ENCODE measurements at regions not wholly inside any gene's neighbourhood (a gene's known extent, or its start where the extent isn't known, plus 50 kb on each side); places are given as distances from the start of the nearest gene placed in this dataset.
"Not testable (repeated sequence)": the region's sequence is repeated elsewhere in the genome, so short reads cannot be mapped to it uniquely, and the experiment has no call there.

- Histone ChIP-seq H3K27ac (ENCODE audit: low read length) (peak overlapping the region; percentile 95), H3K27me3 (ENCODE audit: control insufficient read depth in 1 of 2, insufficient read depth in 2 of 2, low read length in 2 of 2) (no peaks in the 10 kb centered on the region), H3K4me1 (ENCODE audit: control insufficient read depth, insufficient read depth, low read length) (peaks cover 58% of the 10 kb centered on the region), H3K4me3 (ENCODE audit: low read length in 2 of 2) (peak overlapping the region; percentile 75 to 79), H3K9me3 (ENCODE audit: control insufficient read depth in 2 of 2, low read length in 2 of 2) (no peaks in the 10 kb centered on the region), H3K9ac (ENCODE audit: low read length in 2 of 2) (peak overlapping the region; percentile 89 to 94), H3K36me3 (ENCODE audit: control insufficient read depth in 2 of 2, insufficient read depth in 2 of 2, low read length in 2 of 2) (no peaks in the 10 kb centered on the region)
These were observed 82.7 kb downstream of the C9orf152 start for GRCh38 chr9:110125207-110125751.

GRCh38 chr9:110125763-110126351 lies 82.1 kb downstream of the C9orf152 start:
- Histone ChIP-seq H3K27ac (ENCODE audit: low read length) (peak overlapping the region; percentile 95), H3K27me3 (ENCODE audit: control insufficient read depth in 1 of 2, insufficient read depth in 2 of 2, low read length in 2 of 2) (no peaks in the 10 kb centered on the region), H3K4me3 (ENCODE audit: low read length in 2 of 2) (peak overlapping the region; percentile 75 to 79), H3K9me3 (ENCODE audit: control insufficient read depth in 2 of 2, low read length in 2 of 2) (no peaks in the 10 kb centered on the region), H3K9ac (ENCODE audit: low read length in 2 of 2) (peak overlapping the region; percentile 89 to 94), H3K4me1 (ENCODE audit: control insufficient read depth, insufficient read depth, low read length) (peaks cover 62% of the 10 kb centered on the region), H3K36me3 (ENCODE audit: control insufficient read depth in 2 of 2, insufficient read depth in 2 of 2, low read length in 2 of 2) (no peaks in the 10 kb centered on the region)

- H3K4me1 ChIP-seq (ENCODE audit: control insufficient read depth, insufficient read depth, low read length): peaks cover 68% of the 10 kb centered on the region
- H3K9ac ChIP-seq (ENCODE audit: low read length in 2 of 2): peak overlapping the region; percentile 89 to 94
- peak overlapping the region; percentile 95 for H3K27ac ChIP-seq (ENCODE audit: low read length)
- H3K4me3 ChIP-seq (ENCODE audit: low read length in 2 of 2): peak overlapping the region; percentile 75 to 79
- no peaks in the 10 kb centered on the region for H3K9me3 ChIP-seq (ENCODE audit: control insufficient read depth in 2 of 2, low read length in 2 of 2)
- no peaks in the 10 kb centered on the region for H3K36me3 ChIP-seq (ENCODE audit: control insufficient read depth in 2 of 2, insufficient read depth in 2 of 2, low read length in 2 of 2)
- H3K27me3 ChIP-seq (ENCODE audit: control insufficient read depth in 1 of 2, insufficient read depth in 2 of 2, low read length in 2 of 2): no peaks in the 10 kb centered on the region
These were observed 81.4 kb downstream of the C9orf152 start for GRCh38 chr9:110126499-110126941.

GRCh38 chr9:110126986-110127864 lies 80.7 kb downstream of the C9orf152 start:
- peak overlapping the region; percentile 75 to 79 for H3K4me3 ChIP-seq (ENCODE audit: low read length in 2 of 2)

GRCh38 chr9:110128664-110129329 lies 79.2 kb downstream of the C9orf152 start:
- H3K4me3 ChIP-seq (ENCODE audit: low read length in 2 of 2): peak overlapping the region; percentile 5 to 79

More at GRCh38 chr9:110126986-110127864, 80.7 kb downstream of the C9orf152 start:
- Histone ChIP-seq H3K27me3 (ENCODE audit: control insufficient read depth in 1 of 2, insufficient read depth in 2 of 2, low read length in 2 of 2) (no peaks in the 10 kb centered on the region), H3K9ac (ENCODE audit: low read length in 2 of 2) (peak overlapping the region; percentile 89 to 94), H3K27ac (ENCODE audit: low read length) (peak overlapping the region; percentile 95), H3K9me3 (ENCODE audit: control insufficient read depth in 2 of 2, low read length in 2 of 2) (no peaks in the 10 kb centered on the region), H3K36me3 (ENCODE audit: control insufficient read depth in 2 of 2, insufficient read depth in 2 of 2, low read length in 2 of 2) (no peaks in the 10 kb centered on the region), H3K4me1 (ENCODE audit: control insufficient read depth, insufficient read depth, low read length) (peaks cover 71% of the 10 kb centered on the region)

GRCh38 chr9:110129425-110129824 lies 78.5 kb downstream of the C9orf152 start:
- H3K9ac ChIP-seq (ENCODE audit: low read length in 2 of 2): peak overlapping the region in 1 of 2 donors; percentile 13
- H3K4me1 ChIP-seq (ENCODE audit: control insufficient read depth, insufficient read depth, low read length): peaks cover 72% of the 10 kb centered on the region
- H3K4me3 ChIP-seq (ENCODE audit: low read length in 2 of 2): peak overlapping the region; percentile 5 to 79
- H3K36me3 ChIP-seq (ENCODE audit: control insufficient read depth in 2 of 2, insufficient read depth in 2 of 2, low read length in 2 of 2): no peaks in the 10 kb centered on the region
- no peaks in the 10 kb centered on the region for H3K9me3 ChIP-seq (ENCODE audit: control insufficient read depth in 2 of 2, low read length in 2 of 2)
- H3K27me3 ChIP-seq (ENCODE audit: control insufficient read depth in 1 of 2, insufficient read depth in 2 of 2, low read length in 2 of 2): no peaks in the 10 kb centered on the region
- peak overlapping the region; percentile 95 for H3K27ac ChIP-seq (ENCODE audit: low read length)

More at GRCh38 chr9:110128664-110129329, 79.2 kb downstream of the C9orf152 start:
- H3K4me1 ChIP-seq (ENCODE audit: control insufficient read depth, insufficient read depth, low read length): peaks cover 71% of the 10 kb centered on the region
- no peaks in the 10 kb centered on the region for H3K27me3 ChIP-seq (ENCODE audit: control insufficient read depth in 1 of 2, insufficient read depth in 2 of 2, low read length in 2 of 2)
- H3K36me3 ChIP-seq (ENCODE audit: control insufficient read depth in 2 of 2, insufficient read depth in 2 of 2, low read length in 2 of 2): no peaks in the 10 kb centered on the region
- peak overlapping the region in 1 of 2 donors; percentile 36 for H3K9ac ChIP-seq (ENCODE audit: low read length in 2 of 2)
- peak overlapping the region; percentile 95 for H3K27ac ChIP-seq (ENCODE audit: low read length)
- H3K9me3 ChIP-seq (ENCODE audit: control insufficient read depth in 2 of 2, low read length in 2 of 2): no peaks in the 10 kb centered on the region

GRCh38 chr9:110130211-110130610 lies 77.7 kb downstream of the C9orf152 start:
- Histone ChIP-seq H3K9ac (ENCODE audit: low read length in 2 of 2) (no peak overlapping the region), H3K9me3 (ENCODE audit: control insufficient read depth in 2 of 2, low read length in 2 of 2) (no peaks in the 10 kb centered on the region), H3K4me3 (ENCODE audit: low read length in 2 of 2) (no peak overlapping the region), H3K27me3 (ENCODE audit: control insufficient read depth in 1 of 2, insufficient read depth in 2 of 2, low read length in 2 of 2) (no peaks in the 10 kb centered on the region), H3K36me3 (ENCODE audit: control insufficient read depth in 2 of 2, insufficient read depth in 2 of 2, low read length in 2 of 2) (no peaks in the 10 kb centered on the region), H3K4me1 (ENCODE audit: control insufficient read depth, insufficient read depth, low read length) (peaks cover 64% of the 10 kb centered on the region), H3K27ac (ENCODE audit: low read length) (no peak overlapping the region)

GRCh38 chr9:110130791-110131416 lies 77.1 kb downstream of the C9orf152 start:
- H3K27me3 ChIP-seq (ENCODE audit: control insufficient read depth in 1 of 2, insufficient read depth in 2 of 2, low read length in 2 of 2): no peaks in the 10 kb centered on the region
- H3K4me1 ChIP-seq (ENCODE audit: control insufficient read depth, insufficient read depth, low read length): peaks cover 58% of the 10 kb centered on the region
- no peak overlapping the region for H3K27ac ChIP-seq (ENCODE audit: low read length)
- no peaks in the 10 kb centered on the region for H3K36me3 ChIP-seq (ENCODE audit: control insufficient read depth in 2 of 2, insufficient read depth in 2 of 2, low read length in 2 of 2)
- H3K9ac ChIP-seq (ENCODE audit: low read length in 2 of 2): no peak overlapping the region
- H3K9me3 ChIP-seq (ENCODE audit: control insufficient read depth in 2 of 2, low read length in 2 of 2): no peaks in the 10 kb centered on the region
- H3K4me3 ChIP-seq (ENCODE audit: low read length in 2 of 2): no peak overlapping the region

GRCh38 chr9:110131499-110131898 lies 76.5 kb downstream of the C9orf152 start:
- H3K27ac ChIP-seq (ENCODE audit: low read length): no peak overlapping the region
- H3K27me3 ChIP-seq (ENCODE audit: control insufficient read depth in 1 of 2, insufficient read depth in 2 of 2, low read length in 2 of 2): no peaks in the 10 kb centered on the region
- no peak overlapping the region for H3K4me3 ChIP-seq (ENCODE audit: low read length in 2 of 2)
- H3K36me3 ChIP-seq (ENCODE audit: control insufficient read depth in 2 of 2, insufficient read depth in 2 of 2, low read length in 2 of 2): peaks cover 0 to 5% of the 10 kb centered on the region in 2 donors
- no peaks in the 10 kb centered on the region for H3K9me3 ChIP-seq (ENCODE audit: control insufficient read depth in 2 of 2, low read length in 2 of 2)
- H3K9ac ChIP-seq (ENCODE audit: low read length in 2 of 2): no peak overlapping the region
- H3K4me1 ChIP-seq (ENCODE audit: control insufficient read depth, insufficient read depth, low read length): peaks cover 56% of the 10 kb centered on the region

GRCh38 chr9:110132531-110132930 lies 75.4 kb downstream of the C9orf152 start:
- H3K4me1 ChIP-seq (ENCODE audit: control insufficient read depth, insufficient read depth, low read length): peaks cover 51% of the 10 kb centered on the region
- not testable (repeated sequence) for H3K27ac ChIP-seq (ENCODE audit: low read length); H3K9ac ChIP-seq (ENCODE audit: low read length in 2 of 2); H3K9me3 ChIP-seq (ENCODE audit: control insufficient read depth in 2 of 2, low read length in 2 of 2); H3K4me3 ChIP-seq (ENCODE audit: low read length in 2 of 2); H3K27me3 ChIP-seq (ENCODE audit: control insufficient read depth in 1 of 2, insufficient read depth in 2 of 2, low read length in 2 of 2); H3K36me3 ChIP-seq (ENCODE audit: control insufficient read depth in 2 of 2, insufficient read depth in 2 of 2, low read length in 2 of 2)

Data from stomach smooth muscle (tissue), 2 donors.